A673 (cell line): ENCODE measurements at regions not wholly inside any gene's neighbourhood (a gene's known extent, or its start where the extent isn't known, plus 50 kb on each side); places are given as distances from the start of the nearest gene placed in this dataset.

Experiments used
- CTCF ChIP-seq: fragments of 300-800, 200-600 bp; sonication (generic); conservative IDR thresholded peaks from 2 replicates; pipeline ENCODE4 v1.5.1; 2017; ENCODE audit warnings: low read depth, mild to moderate bottlenecking, antibody characterized with exemption, low read length, moderate library complexity, mixed read lengths
- EZH2 ChIP-seq: fragments of 200-600 bp; sonication (generic); IDR thresholded peaks from 2 replicates; pipeline ENCODE4 v1.6.1; 2017; ENCODE audit warnings: borderline replicate concordance, low read depth, mild to moderate bottlenecking, mixed read lengths, antibody characterized with exemption, low read length; ENCODE audit not compliant: poor library complexity, severe bottlenecking

- no peak for TF ChIP-seq CTCF
- no peak for TF ChIP-seq EZH2
These were observed 199.2 kb upstream of the TMC3 start for GRCh38 chr15:81573098-81573746.
